ENCODE measurements at regions not wholly inside any gene's neighbourhood (a gene's known extent, or its start where the extent isn't known, plus 50 kb on each side); places are given as distances from the start of the nearest gene placed in this dataset.

GRCh38 chr11:92306966-92307510, 82.4 kb downstream of the FAT3 start:
- Histone ChIP-seq H3K9me3 (no peaks in the 10 kb centered on the region), H3K36me3 (no peaks in the 10 kb centered on the region), H3K27me3 (no peaks in the 10 kb centered on the region), H3K4me3 (no peak overlapping the region), H3K27ac (no peak overlapping the region), H3K4me1 (ENCODE audit: insufficient read depth) (no peaks in the 10 kb centered on the region)
- TF ChIP-seq POLR2A (IDR thresholded peaks at IDR 0.05) (no peak), EP300 (IDR thresholded peaks at IDR 0.05) (no peak), CTCF (IDR thresholded peaks at IDR 0.05) (no peak)
- WGBS, 3 donors = 5 to 7% (median 6%) methylated on average over 1 of the region's 1 CpG
- intact Hi-C loops (cut with DNase I) = no loop called here
- DNase-seq = no peak

GRCh38 chr11:92308366-92308765, 83.7 kb downstream of the FAT3 start:
- Histone ChIP-seq H3K36me3 (no peaks in the 10 kb centered on the region), H3K27ac (no peak overlapping the region), H3K9me3 (no peaks in the 10 kb centered on the region), H3K4me3 (no peak overlapping the region), H3K4me1 (ENCODE audit: insufficient read depth) (no peaks in the 10 kb centered on the region), H3K27me3 (no peaks in the 10 kb centered on the region)
- DNase-seq = no peak
- TF ChIP-seq POLR2A (IDR thresholded peaks at IDR 0.05) = no peak
- no peak for TF ChIP-seq EP300 (IDR thresholded peaks at IDR 0.05)
- no peak for TF ChIP-seq CTCF (IDR thresholded peaks at IDR 0.05)
- intact Hi-C loops (cut with DNase I) = no loop called here

- H3K27me3 ChIP-seq = no peaks in the 10 kb centered on the region
- TF ChIP-seq POLR2A (IDR thresholded peaks at IDR 0.05) = no peak
- intact Hi-C loops (cut with DNase I) = no loop called here
- H3K4me3 ChIP-seq = no peak overlapping the region
- H3K36me3 ChIP-seq = no peaks in the 10 kb centered on the region
- 86 to 90% (median 87%) methylated on average over 5 of the region's 5 CpGs for WGBS, 3 donors
- H3K27ac ChIP-seq = no peak overlapping the region
- no peaks in the 10 kb centered on the region for H3K4me1 ChIP-seq (ENCODE audit: insufficient read depth)
- no peaks in the 10 kb centered on the region for H3K9me3 ChIP-seq
- no peak for DNase-seq
Observed at GRCh38 chr11:92311616-92312449, 87.2 kb downstream of the FAT3 start.

GRCh38 chr11:92313784-92314183, 89.2 kb downstream of the FAT3 start:
- Histone ChIP-seq H3K9me3 (no peaks in the 10 kb centered on the region), H3K36me3 (no peaks in the 10 kb centered on the region), H3K4me1 (ENCODE audit: insufficient read depth) (no peaks in the 10 kb centered on the region), H3K27me3 (no peaks in the 10 kb centered on the region), H3K27ac (no peak overlapping the region), H3K4me3 (no peak overlapping the region)
- WGBS, 3 donors = 92 to 95% (median 93%) methylated on average over 5 of the region's 5 CpGs
- intact Hi-C loops (cut with DNase I) = no loop called here
- no peak for DNase-seq
- TF ChIP-seq POLR2A (IDR thresholded peaks at IDR 0.05) (no peak), EP300 (IDR thresholded peaks at IDR 0.05) (no peak), CTCF (IDR thresholded peaks at IDR 0.05) (no peak)

- TF ChIP-seq POLR2A (IDR thresholded peaks at IDR 0.05) (no peak), CTCF (IDR thresholded peaks at IDR 0.05) (no peak), EP300 (IDR thresholded peaks at IDR 0.05) (no peak)
- 0 to 10% (median 0%) methylated on average over 1 of the region's 1 CpG for WGBS, 3 donors
- H3K4me3 ChIP-seq = no peak overlapping the region
- H3K4me1 ChIP-seq (ENCODE audit: insufficient read depth) = no peaks in the 10 kb centered on the region
- no peak overlapping the region for H3K27ac ChIP-seq
- no peak for DNase-seq
- H3K9me3 ChIP-seq = no peaks in the 10 kb centered on the region
- no peaks in the 10 kb centered on the region for H3K27me3 ChIP-seq
- no peaks in the 10 kb centered on the region for H3K36me3 ChIP-seq
- intact Hi-C loops (cut with DNase I) = no loop called here
Observed at GRCh38 chr11:92314499-92314898, 89.9 kb downstream of the FAT3 start.
